Glomerular visceral epithelial cell (primary cell): ENCODE measurements at regions not wholly inside any gene's neighbourhood (a gene's known extent, or its start where the extent isn't known, plus 50 kb on each side); places are given as distances from the start of the nearest gene placed in this dataset.
"Not testable (repeated sequence)": the region's sequence is repeated elsewhere in the genome, so short reads cannot be mapped to it uniquely, and the experiment has no call there.

Experiments used
- DNase-seq: peaks from one replicate; pipeline ENCODE4 v3.0.0-alpha.2; 2016; ENCODE audit errors: extremely low spot score

DNA sequence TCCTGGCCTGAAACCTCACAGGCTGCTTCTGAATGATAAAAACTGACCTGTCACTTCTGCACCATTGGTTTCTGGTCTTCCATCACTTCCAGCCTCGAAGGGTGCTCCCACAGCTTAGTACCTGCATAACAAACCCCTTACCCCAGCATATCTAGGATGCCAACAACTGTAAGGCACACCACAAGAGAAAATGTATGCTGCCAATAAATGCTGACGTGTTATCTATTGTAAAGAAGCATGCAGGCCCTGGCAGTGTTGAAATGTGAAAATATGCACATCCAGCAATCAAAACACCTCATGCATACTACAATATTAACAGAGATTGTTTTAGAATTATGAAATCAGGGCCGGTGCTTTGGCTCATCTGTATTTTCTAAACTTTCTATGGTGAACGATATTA is 242.0 kb upstream of the NSMCE3 start:
- DNase-seq, result no peak

DNA sequence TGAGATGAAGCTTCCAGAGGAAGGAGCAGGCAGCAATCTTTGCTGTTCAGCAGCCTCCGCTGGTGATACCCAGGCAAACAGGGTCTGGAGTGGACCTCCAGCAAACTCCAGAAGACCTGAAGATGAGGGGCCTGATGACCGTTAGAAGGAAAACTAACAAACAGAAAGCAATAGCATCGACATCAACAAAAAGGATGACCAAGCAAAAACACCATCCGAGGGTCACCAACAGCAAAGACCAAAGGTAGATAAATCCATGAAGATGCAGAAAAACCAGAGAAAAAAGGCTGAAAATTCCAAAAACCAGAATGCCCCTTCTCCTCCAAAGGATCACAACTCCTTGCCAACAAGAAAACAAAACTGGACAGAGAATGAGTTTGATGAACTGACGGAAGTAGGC is 235.9 kb upstream of the NSMCE3 start:
- not testable (repeated sequence) for DNase-seq

DNA sequence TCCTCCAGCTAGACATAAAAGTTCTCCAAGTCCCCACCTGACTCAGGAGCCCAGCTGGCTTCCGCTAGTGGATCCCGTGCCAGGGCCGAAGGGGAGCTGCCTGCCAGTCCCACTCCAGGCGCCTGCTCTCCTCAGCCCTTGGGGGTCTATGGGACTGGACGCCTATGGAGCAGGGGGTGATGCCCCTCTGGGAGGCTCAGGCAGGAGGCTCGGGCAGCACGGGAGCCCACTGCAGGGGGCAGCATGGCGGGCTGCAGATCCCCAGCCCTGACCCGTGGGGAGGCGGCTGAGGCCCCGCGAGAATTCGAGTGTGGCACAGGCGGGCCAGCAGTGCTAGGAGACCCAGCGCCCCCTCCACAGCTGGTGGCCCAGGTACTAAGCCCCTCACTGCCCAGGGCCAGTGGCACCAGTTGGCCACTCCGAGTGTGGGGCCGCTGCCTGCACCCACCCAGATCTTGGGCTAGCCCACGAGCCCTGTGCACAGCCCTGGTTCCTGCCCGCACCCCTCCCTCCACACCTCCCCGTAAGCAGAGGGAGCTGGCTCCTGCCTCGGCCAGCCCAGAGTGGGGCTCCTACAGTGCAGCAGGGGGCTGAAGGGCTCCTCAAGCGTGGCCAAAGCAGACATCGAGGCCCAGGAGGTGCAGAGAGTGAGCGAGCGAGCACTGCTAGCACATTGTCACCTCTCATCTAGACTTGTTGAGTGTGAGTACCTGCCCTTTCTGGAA is 221.3 kb upstream of the NSMCE3 start:
- DNase-seq, result no peak

DNA sequence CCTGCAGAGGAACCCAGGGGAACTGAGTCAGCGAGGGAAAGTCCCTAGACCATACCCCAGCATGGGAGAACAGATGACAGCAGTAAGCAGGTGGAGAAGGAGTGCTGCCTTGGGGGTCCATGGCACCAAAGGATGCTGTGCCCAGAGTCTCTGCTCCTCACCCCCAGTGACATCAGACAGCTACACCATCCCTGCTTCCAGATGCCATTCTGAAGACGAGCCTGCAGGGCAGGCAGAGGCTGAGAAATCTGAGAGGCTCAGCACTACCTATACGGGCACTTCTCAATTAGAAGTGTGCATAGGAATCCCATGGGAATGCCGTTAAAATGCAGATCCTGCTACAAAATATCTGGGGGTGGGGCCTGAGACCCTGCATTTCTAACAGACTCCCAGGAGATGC is 211.3 kb upstream of the NSMCE3 start:
- DNase-seq, result no peak

DNA sequence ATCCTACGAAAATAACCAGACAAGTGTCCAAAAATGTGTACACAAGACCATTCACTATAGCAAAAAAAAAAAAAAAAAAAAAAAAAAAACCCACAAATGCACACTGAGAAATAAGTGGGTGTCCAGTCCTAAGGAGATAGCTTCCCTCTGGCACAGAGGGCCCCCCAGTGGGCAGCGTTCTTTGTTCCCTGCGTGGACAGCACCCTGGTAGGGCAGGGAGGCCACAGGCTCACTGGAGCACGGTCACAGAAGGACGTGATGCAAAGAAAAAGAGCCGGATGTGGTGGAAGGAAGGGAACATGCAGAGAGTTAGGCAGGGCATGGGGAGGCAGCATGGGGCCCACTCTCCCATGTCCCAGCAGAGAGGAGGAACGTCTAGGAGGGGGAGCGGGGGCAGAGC is 210.7 kb upstream of the NSMCE3 start:
- DNase-seq, result no peak

DNA sequence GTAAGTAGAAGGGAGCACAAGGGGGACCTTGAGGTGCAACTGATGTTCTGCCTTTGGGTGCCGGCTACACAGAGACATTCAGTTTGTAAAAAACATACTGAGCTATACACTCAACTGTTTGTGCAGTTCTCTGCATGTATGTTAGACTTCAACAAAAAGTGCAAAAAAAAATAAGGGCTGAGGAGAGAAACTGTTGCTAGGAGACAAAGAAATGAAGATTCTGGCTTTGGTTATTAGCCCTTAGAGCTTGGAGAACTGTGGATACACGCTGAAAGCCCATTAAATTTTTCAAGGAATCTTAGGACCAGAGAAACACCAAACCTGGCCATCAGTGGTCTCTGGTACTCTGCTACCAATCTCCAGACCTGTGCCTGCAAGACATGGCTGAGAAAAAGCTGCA is 207.6 kb upstream of the NSMCE3 start:
- DNase-seq, result no peak

DNA sequence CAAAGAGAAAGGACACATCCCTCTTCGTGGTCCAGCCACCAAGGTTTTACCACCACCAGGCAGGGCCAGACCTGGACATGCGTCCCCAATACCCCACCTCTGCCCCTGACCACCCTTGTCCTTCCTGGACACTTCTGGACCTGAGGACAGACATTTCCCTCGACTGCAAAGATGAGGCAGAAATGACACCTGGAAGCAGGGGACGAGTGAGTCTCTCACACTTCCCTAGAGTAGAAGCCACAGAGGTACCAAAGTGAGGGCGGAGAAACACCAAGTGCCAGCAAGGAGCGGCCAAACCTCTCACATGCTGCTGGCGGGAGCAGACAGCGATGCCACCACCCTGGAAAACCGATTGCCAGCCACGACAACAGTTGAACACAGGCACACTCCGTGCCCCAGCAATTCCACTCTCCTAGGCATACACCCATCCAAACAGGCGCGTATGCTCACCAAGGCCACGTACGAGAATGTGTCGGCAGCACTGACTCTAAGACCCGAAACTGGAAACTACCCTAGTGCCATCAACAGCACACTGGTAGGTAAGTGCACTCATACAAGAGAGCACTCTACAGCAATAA is 207.0 kb upstream of the NSMCE3 start:
- no peak for DNase-seq

DNA sequence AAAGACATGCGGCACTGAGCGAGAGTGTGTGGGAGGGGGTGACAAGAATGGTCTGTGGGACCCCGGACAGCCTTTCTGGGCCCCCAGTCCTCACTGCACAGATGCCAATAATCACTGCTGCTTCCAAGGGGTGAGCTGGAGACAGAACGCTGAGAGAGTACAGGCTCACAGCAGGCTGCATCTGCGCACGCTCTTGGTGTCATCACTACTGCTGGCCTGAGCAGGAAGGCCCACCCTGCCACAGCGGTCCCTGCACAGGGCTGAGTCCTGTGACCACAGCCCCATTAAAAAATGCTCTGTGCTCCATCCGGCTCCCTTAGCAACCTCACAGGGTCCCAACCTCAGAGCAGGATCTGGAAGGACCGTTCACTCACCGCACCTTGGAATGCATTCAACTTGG is 205.5 kb upstream of the NSMCE3 start:
- no peak for DNase-seq

DNA sequence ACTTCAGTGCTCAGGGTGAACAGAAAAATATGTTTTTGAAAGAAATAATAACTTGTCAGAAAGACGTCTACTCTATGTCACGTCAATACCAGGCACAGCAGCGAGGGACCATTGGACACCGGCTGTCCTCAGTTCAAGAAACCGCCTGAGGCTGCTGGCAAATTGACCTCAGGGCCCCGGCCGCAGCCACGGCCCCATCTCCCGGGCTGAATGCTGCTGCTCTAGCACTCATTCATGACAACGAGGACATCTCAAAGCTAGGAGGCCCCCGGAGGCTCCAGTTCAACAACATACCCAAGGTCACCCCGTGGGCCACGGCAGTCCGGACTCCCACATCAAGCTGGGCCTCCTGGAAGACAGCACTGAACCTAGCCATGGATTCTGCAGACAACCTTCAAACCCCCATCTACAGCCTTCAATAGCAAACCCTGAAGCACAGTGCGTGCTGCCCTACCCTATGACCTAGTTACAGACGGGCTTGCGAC is 204.0 kb upstream of the NSMCE3 start:
- no peak for DNase-seq

DNA sequence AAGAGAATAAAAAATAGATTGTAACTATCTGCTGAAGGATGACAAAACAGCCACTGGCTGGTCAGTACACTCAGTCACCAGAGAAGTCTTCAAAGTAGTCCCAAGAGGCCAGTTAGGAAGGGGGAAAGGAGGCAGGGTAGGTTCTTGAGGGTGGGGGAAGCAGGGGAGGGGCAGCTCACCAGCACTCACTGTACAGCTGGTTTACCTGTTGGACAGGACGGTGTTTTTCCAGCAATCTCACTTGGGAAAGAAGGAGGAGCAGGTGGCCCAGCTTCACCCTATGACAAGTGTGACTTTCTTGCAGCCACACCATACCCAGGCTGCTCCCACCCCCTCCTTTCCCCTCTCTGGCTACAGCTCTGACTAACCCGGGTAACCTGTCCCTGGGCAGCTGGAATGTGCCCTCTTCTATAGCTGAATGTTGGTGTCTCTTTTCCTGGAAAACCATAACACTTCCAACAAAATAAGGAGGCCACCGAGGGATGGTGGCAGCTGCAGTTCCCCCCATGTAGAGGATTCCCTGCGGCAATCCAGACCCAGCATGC is 203.4 kb upstream of the NSMCE3 start:
- no peak for DNase-seq

DNA sequence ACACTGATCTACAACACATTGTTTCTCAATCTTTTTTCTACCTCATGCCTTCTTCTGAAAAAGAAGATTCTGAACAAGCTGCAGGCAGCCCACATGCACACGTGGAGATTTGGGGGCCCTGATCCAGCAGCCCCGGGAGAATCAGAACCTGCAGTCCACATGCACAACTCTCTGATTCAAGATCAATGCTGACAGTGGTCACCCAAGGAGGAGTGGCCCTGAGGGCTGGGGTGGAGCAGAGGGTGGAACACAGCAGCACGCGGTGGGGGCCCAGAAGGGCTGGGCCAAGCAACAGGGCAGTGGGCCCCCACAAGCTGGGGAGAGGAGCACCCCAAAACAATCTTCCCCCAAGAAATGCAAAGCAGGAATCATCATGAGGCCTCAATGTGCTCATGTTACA is 202.1 kb upstream of the NSMCE3 start:
- DNase-seq, result no peak

DNA sequence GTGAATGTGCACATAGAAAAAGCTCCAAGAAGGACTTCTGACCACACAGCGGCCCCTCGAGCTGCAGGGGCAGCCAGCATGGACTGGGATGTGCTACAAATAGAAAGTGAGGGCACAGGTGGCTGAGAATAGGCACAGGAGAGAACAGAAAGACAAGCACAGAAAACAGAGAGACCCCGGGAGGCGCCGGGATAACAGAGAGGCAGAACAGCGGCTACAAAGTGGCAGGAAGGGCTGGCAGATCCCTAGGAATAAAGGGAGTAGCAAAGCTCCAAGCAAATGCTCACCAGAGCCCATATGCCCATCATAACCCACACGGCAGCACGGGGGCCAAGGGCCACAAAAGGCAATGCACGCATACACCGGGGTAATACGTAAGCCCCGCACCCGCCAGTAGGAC is 201.7 kb upstream of the NSMCE3 start:
- DNase-seq, result no peak

DNA sequence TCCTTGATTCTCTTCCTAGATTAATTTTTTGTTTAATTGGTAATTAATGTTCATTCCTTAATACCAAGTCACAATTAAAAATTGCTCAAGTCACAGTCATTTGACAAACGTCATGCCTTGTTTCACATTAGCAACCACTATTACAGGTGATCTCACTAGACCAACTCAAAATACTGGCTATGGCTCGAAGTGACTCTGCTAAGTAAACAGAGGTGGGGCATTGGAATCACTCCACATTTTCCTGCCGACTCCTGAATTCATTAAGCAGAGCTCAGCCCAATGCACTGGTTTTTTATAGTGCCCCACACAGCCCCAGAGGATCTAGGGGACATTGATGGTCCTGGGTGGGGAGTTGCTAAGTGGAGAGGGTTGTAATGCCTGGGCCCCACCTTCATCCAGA is 201.2 kb upstream of the NSMCE3 start:
- no peak for DNase-seq

DNA sequence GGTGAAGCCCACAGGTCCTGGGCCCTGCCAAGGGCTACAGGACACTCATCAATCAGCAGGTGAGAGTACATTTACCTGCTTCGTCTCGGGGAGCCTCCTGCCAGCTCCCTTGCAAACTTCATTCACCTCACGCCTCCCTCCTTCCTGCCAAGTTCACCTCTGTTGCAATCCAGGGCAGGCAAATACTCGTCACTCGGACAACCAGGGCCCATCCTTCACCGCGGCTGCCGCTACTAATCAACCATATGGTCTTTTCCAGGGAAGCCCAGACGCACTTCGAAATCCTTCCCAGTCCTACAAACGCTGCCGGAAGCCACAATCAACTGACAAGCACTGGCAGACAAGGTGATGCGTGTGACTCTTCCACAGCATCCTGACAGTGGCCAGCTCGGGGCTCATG is 200.7 kb upstream of the NSMCE3 start:
- no peak for DNase-seq

DNA sequence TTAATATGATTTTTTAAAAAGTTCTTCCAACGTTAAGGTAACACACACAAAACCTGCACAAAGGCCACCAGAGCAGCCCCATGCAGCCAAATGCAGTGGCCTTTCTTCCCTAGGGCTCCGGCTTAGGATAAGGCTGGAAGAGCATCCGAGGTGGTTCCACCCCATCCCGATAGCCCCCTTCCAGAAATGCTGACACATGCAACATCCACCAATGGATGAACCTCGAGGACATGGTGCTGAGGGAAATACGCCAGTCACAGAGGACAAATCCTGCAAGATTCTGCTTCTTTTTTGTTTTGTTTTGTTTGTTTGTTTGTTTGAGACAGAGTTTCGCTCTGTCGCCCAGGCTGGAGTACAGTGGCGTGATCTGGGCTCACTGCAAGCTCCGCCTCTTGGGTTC is 199.3 kb upstream of the NSMCE3 start:
- DNase-seq, result no peak

DNA sequence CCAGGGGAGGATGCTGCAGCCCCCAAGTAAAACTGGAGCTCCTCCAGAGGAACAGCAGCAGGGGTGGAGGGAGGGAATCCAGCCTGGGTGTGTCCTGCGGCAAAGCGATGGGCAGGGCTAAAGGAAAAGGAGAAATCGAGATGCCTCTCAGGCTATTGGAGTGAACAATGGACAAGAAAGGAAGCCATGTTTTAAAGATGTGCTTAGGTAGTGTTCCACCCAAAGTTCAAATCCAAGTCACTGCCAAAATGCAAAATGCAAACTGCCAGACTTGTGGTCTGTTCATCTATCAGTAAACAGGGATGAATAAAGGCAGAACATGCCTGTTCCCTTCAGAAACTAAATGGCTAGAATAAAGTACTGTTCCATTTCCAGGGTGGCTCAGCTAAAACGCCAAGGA is 197.5 kb upstream of the NSMCE3 start:
- no peak for DNase-seq

DNA sequence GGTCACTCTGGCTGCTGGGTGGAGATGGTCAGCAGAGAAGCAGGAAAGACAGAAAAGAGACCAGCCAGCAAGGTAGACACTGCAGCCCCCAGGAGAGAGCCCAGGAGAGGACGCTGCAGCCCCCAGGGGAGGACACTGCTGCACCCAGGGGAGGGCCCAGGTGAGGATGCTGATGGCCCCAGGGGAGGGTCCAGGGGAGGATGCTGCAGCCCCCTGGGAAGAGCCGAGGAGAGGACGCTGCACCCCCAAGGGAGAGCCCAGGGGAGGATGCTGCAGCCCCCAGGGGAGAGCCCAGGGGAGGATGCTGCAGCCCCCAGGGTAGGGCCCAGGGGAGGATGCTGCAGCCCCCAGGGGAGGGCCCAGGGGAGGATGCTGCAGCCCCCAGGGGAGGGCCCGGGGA is 196.7 kb upstream of the NSMCE3 start:
- DNase-seq, result no peak

DNA sequence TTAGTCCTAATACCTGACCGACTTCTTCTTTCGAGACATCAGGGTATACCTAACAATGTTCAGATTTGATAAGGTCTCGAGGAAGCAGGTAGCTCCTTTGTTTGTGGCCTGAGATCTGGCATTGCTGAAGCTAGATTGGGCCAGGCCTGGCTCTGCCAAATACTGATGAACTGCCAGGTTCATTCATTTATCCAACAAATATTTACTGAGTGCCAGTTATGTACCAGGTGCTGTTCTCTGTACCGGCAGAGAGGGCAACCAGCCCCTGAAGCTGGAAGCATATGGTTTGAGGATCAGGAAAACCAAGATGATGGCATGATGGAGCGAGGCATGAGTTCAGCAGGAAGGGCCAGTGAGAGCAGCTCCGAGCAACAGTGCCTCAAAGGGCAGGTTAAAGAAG is 196.2 kb upstream of the NSMCE3 start:
- DNase-seq, result no peak

DNA sequence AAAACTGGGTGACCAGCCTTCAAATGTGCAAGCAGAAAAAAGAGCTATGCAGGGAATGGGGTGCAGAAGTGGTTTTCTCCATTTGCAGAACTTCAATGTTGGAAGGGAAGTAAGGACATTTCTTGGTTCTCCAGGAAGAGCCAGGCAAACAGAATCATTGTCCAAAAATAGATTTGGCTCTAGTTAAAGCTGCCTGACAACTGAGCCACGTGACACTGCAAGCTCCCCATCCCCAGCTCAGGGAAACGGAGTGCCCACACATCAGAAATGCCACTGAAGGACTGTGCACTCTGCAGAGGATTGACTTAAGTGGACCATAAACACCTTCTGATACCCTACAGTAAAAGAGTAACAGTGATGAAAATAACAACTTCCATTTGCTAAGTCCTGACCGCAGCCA is 195.6 kb upstream of the NSMCE3 start:
- DNase-seq, result no peak

DNA sequence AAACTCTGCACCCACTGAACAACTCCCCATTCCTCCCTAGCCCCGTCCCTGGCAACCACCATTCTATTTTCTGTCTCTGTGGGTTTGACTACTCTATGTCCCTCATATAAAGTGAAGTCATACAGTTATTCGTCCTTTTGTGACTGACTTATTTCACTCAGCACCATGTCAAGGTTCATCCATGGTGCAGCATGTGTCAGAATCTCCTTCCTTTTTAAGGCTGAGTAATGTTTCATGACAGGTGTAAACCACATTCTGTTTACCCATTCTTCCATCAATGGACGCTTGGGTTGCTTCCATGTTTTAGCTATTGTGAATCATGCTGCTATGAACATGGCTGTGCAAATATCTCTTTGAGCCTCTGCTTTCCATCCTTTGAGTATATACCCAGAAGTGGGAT is 192.3 kb upstream of the NSMCE3 start:
- no peak for DNase-seq

DNA sequence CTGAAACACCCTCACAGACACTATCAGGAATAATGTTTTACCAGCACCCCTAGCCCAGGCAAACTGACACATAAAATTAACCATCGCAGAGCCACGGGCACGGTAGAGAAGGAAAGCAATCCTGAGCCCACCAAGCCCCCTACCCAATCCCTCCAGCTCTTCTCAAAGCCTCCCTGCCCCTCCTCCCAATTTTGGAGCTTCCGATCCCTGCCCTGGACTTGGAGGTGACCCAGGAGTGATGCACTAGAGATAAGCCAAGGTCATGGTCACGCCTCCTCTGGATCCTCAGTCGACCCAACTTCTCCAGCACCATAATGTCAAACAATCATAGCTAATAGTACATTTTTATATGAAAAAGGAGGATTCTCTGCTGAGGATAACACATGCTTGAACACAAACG is 188.7 kb upstream of the NSMCE3 start:
- no peak for DNase-seq

DNA sequence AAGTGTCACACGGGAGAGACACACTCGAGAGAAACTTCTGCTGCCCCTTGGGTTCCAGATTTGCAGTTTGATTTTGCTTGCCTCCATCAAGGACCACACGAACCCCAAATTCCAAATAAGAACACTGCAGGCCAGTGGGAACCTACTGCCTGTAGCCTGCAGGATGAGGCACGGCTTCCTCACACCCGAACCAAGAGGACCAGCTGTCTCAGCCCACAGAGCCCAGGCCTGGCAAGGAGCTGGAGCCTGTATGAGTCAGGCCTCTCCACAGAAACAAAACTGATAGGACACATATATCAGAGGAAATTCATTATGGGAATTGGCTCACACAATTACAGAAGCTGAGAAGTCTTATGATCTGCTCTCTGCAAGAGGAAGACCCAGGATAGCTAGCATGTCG is 188.1 kb upstream of the NSMCE3 start:
- no peak for DNase-seq

DNA sequence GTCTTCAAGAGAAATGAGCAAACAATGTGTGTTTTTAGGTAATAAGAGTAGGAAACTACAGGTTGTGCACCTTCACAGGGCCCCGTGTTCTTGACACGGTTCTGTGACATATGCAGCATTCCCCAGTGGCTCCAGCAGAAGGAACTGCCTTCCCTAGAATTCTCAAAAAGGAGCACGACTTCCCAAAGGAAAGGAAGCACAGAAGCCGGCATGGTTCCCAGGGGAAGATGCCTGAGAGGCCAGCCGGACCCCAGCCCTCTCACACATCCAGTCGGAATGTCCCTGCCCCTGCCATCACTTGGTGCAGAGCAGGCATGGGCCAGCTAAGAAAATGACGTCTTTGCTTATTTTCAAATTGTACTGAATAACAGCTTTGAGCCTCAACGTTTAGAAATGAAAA is 187.3 kb upstream of the NSMCE3 start:
- DNase-seq, result no peak

DNA sequence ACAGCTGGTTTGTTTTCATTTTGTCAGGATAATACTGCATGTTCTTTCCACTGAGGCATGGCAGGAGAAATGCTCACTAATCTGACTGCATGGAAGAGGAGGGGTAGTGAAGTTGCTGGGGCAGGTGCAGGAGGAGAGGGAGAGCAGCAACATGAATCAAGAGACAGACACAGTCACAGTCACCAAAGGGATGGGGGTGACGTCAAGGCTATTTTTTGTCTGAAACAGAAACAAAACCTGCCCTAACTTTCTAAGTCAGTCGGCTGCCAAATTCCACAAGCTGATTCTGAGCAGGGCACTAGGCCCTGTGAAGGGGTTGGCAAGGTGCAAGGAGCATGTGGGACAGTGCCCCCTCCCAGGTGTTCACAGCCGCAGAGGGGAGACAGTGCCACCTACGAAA is 186.6 kb upstream of the NSMCE3 start:
- DNase-seq, result no peak
